K562 (cell line): ENCODE measurements at regions not wholly inside any gene's neighbourhood (a gene's known extent, or its start where the extent isn't known, plus 50 kb on each side); places are given as distances from the start of the nearest gene placed in this dataset.

Source experiments
- CTCF ChIP-seq, 3 experiments: IDR thresholded peaks in 2 of 3; conservative IDR thresholded peaks in 1 of 3; 2 replicates each; pipeline ENCODE4 v1.5.1; 2011 to 2012; ENCODE audit warnings: low read length in 3 of 3, mild to moderate bottlenecking in 3 of 3, control low read depth in 2 of 3, improper control_type of control experiment in 1 of 3, inconsistent platforms in 1 of 3, low read depth in 1 of 3, mixed read lengths in 1 of 3, moderate library complexity in 1 of 3; ENCODE audit not compliant: insufficient read depth in 2 of 3
- DACH1 ChIP-seq: fragments of 450-650 bp; IDR thresholded peaks from 2 replicates; pipeline ENCODE4 v1.6.1; 2018; ENCODE audit not compliant: partially characterized antibody
- TFE3 ChIP-seq: fragments of 450-650 bp; formaldehyde crosslinking; IDR thresholded peaks from 2 replicates; pipeline ENCODE4 v1.4.0; 2020; ENCODE audit warnings: mild to moderate bottlenecking, mixed read lengths
- TSC22D4 ChIP-seq: fragments of 450-650 bp; IDR thresholded peaks from 2 replicates; pipeline ENCODE4 v1.6.1; 2016; ENCODE audit warnings: missing genetic modification characterization, missing biosample characterization, control low read depth

GRCh38 chr2:66679442-66679841, 244.5 kb downstream of the MEIS1 start:
- TF ChIP-seq TFE3 (CRISPR knock-in tag) (no peak), TSC22D4 (tag) (no peak), CTCF (IDR thresholded peaks at IDR 0.05 in 2 of 3, conservative IDR thresholded peaks at IDR 0.05 in 1 of 3; ENCODE audit: insufficient read depth in 2 of 3, low read depth in 1 of 3, low read length in 3 of 3) (no peak), DACH1 (no peak)
